GM23338 (cell line): ENCODE measurements at regions not wholly inside any gene's neighbourhood (a gene's known extent, or its start where the extent isn't known, plus 50 kb on each side); places are given as distances from the start of the nearest gene placed in this dataset.

Source experiments
- ATAC-seq: fragments of 200-7000 bp; cut with Tn5 transposase; 3 replicates; pipeline ENCODE4 v1.9.1; 2020
- DNase-seq: peaks from one replicate; pipeline ENCODE4 v3.0.0-alpha.2; 2015; ENCODE audit warnings: low spot score
- H2AFZ ChIP-seq: fragments of 200-600 bp; sonication (generic); 2 replicates; pipeline ENCODE4 v1.8.0; 2016; ENCODE audit warnings: antibody characterized with exemption, mild to moderate bottlenecking, moderate library complexity
- H3F3A ChIP-seq: fragments of 200-600 bp; sonication (generic); replicated peaks from 2 replicates; pipeline ENCODE4 v1.8.0; 2017; ENCODE audit warnings: antibody characterized with exemption, mixed run types, low read depth
- H3K27ac ChIP-seq: fragments of 200-600 bp; sonication (generic); 2 replicates; pipeline ENCODE4 v1.6.1; 2016; ENCODE audit warnings: low read depth
- H3K27me3 ChIP-seq: fragments of 200-600 bp; sonication (generic); 2 replicates; pipeline ENCODE4 v1.8.0; 2016; ENCODE audit warnings: mild to moderate bottlenecking, mixed run types, moderate library complexity; ENCODE audit not compliant: insufficient read depth
- H3K36me3 ChIP-seq: fragments of 200-600 bp; sonication (generic); 2 replicates; pipeline ENCODE4 v1.8.0; 2016; ENCODE audit warnings: mild to moderate bottlenecking; ENCODE audit not compliant: insufficient read depth
- H3K4me1 ChIP-seq: fragments of 200-600 bp; sonication (generic); 2 replicates; pipeline ENCODE4 v1.8.0; 2016; ENCODE audit warnings: mild to moderate bottlenecking, moderate library complexity; ENCODE audit not compliant: insufficient read depth
- H3K4me2 ChIP-seq: fragments of 200-600 bp; sonication (generic); 2 replicates; pipeline ENCODE4 v1.7.1; 2017; ENCODE audit warnings: mixed run types
- H3K4me3 ChIP-seq: fragments of 200-600 bp; sonication (generic); 2 replicates; pipeline ENCODE4 v1.6.1; 2016; ENCODE audit warnings: mixed run types
- H3K79me2 ChIP-seq: fragments of 200-600 bp; sonication (generic); replicated peaks from 2 replicates; pipeline ENCODE4 v1.8.0; 2017; ENCODE audit warnings: mild to moderate bottlenecking; ENCODE audit not compliant: insufficient read depth
- H3K9me2 ChIP-seq: fragments of 200-600 bp; sonication (generic); 2 replicates; pipeline ENCODE4 v1.8.0; 2017; ENCODE audit not compliant: insufficient read depth
- H4K20me1 ChIP-seq: fragments of 200-600 bp; sonication (generic); replicated peaks from 2 replicates; pipeline ENCODE4 v1.8.0; 2017; ENCODE audit warnings: mild to moderate bottlenecking; ENCODE audit not compliant: insufficient read depth
- H3K27ac Mint-ChIP-seq: 2 replicates; pipeline ENCODE4 v1.8.0; 2020; ENCODE audit warnings: inconsistent platforms, mild to moderate bottlenecking, moderate library complexity, mixed read lengths
- H3K27me3 Mint-ChIP-seq: 3 replicates; pipeline ENCODE4 v1.8.0; 2022; ENCODE audit warnings: low read depth, mild to moderate bottlenecking, moderate library complexity, mixed read lengths, inconsistent platforms; ENCODE audit not compliant: insufficient read depth, poor library complexity
- H3K36me3 Mint-ChIP-seq: 3 replicates; pipeline ENCODE4 v1.8.0; 2021; ENCODE audit warnings: low read depth, mild to moderate bottlenecking, inconsistent platforms, moderate library complexity, mixed read lengths
- H3K4me1 Mint-ChIP-seq: 3 replicates; pipeline ENCODE4 v1.8.0; 2020; ENCODE audit warnings: mild to moderate bottlenecking, inconsistent platforms, mixed read lengths
- H3K4me3 Mint-ChIP-seq: 3 replicates; pipeline ENCODE4 v1.8.0; 2021; ENCODE audit warnings: moderate library complexity, mild to moderate bottlenecking, inconsistent platforms, mixed read lengths
- H3K9me3 Mint-ChIP-seq: 3 replicates; pipeline ENCODE4 v1.8.0; 2020; ENCODE audit warnings: moderate library complexity, mild to moderate bottlenecking, inconsistent platforms, mixed read lengths
- CREB1 ChIP-seq: fragments of 250-450 bp; sonication (Bioruptor Pico); IDR thresholded peaks from 2 replicates; pipeline ENCODE4 v1.5.0; 2020; ENCODE audit warnings: low read depth, mild to moderate bottlenecking, moderate library complexity
- CTCF ChIP-seq, 2 experiments: fragments of 200-600 bp in 1 of 2; sonication (generic) in 1 of 2; conservative IDR thresholded peaks; 2 replicates each; pipeline versions ENCODE4 v1.5.1 to v1.6.1; 2016 to 2017; ENCODE audit warnings: antibody characterized with exemption in 2 of 2, low read depth in 2 of 2, mild to moderate bottlenecking in 2 of 2, moderate library complexity in 1 of 2
- ETS1 ChIP-seq: IDR thresholded peaks from 2 replicates; pipeline ENCODE4 v1.6.1; 2016; ENCODE audit warnings: antibody characterized with exemption
- EZH2 ChIP-seq: fragments of 200-600 bp; sonication (generic); IDR thresholded peaks from one replicate; pipeline ENCODE4 v1.8.0; 2017; ENCODE audit warnings: antibody characterized with exemption, mild to moderate bottlenecking, low read depth; ENCODE audit not compliant: unreplicated experiment
- EZH2phosphoT487 ChIP-seq: fragments of 200-600 bp; sonication (generic); IDR thresholded peaks from one replicate; pipeline ENCODE4 v1.8.1; 2018; ENCODE audit warnings: antibody characterized with exemption; ENCODE audit not compliant: unreplicated experiment
- JUNB ChIP-seq: IDR thresholded peaks from one replicate; pipeline ENCODE4 v1.6.1; 2016; ENCODE audit warnings: antibody characterized with exemption; ENCODE audit not compliant: unreplicated experiment
- NANOG ChIP-seq: IDR thresholded peaks from 2 replicates; pipeline ENCODE4 v1.6.1; 2016; ENCODE audit warnings: antibody characterized with exemption, borderline replicate concordance
- POLR2AphosphoS5 ChIP-seq: IDR thresholded peaks from 2 replicates; pipeline ENCODE4 v1.6.1; 2016; ENCODE audit warnings: antibody characterized with exemption, low read depth
- STAT1 ChIP-seq: IDR thresholded peaks from one replicate; pipeline ENCODE4 v1.6.1; 2016; ENCODE audit warnings: antibody characterized with exemption; ENCODE audit not compliant: unreplicated experiment
- ZNF114 ChIP-seq: fragments of 250-450 bp; sonication (Bioruptor Pico); IDR thresholded peaks from 2 replicates; pipeline ENCODE4 v1.5.0; 2020; ENCODE audit warnings: mild to moderate bottlenecking, moderate library complexity
- ZNF331 ChIP-seq: fragments of 250-450 bp; sonication (Bioruptor Pico); IDR thresholded peaks from 2 replicates; pipeline ENCODE4 v1.5.0; 2020; ENCODE audit warnings: low read depth, mild to moderate bottlenecking, moderate library complexity
- TF ChIP-seq, protein P1 (sequence below): fragments of 250-450 bp; sonication (Bioruptor Pico); IDR thresholded peaks from 2 replicates; pipeline ENCODE4 v1.5.0; 2020; ENCODE audit warnings: mild to moderate bottlenecking, moderate library complexity
- TF ChIP-seq, protein P2 (sequence below): IDR thresholded peaks from one replicate; pipeline ENCODE4 v1.6.1; 2018; ENCODE audit warnings: antibody characterized with exemption; ENCODE audit not compliant: unreplicated experiment

DNA sequence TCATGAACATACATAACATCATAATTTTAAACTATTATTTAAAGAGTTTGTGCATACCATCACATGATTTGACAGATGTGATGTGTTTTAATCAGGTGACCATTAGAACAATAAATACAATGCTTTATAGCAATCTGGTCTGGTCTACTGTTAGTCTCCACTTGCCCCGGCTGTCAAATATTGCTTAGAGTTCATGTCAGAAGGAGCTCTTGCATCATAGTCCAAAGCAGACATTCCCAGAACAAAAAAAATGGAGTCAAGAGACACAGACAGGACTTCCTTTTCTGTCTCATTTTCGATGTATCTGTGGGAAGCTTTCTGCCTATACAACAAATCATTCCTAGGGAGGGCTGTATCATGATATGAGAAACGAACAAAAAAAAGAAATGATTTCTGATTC is 979.2 kb upstream of the WWC1 start:
- no peaks in the 10 kb centered on the region for H3K27me3 ChIP-seq
- H3K79me2 ChIP-seq, result no peaks in the 10 kb centered on the region
- H3K4me3 ChIP-seq, result no peak overlapping the region
- H3K36me3 ChIP-seq, result no peaks in the 10 kb centered on the region
- Mint-ChIP-seq H3K27me3 (no peaks in the 10 kb centered on the region), H3K4me3 (no peak overlapping the region), H3K4me1 (peaks cover 8% of the 10 kb centered on the region), H3K27ac (no peak overlapping the region), H3K36me3 (no peaks in the 10 kb centered on the region), H3K9me3 (no peaks in the 10 kb centered on the region)
- H3K4me2 ChIP-seq, result no peak overlapping the region
- TF ChIP-seq NANOG, result no peak
- TF ChIP-seq CTCF (conservative IDR thresholded peaks at IDR 0.05; ENCODE audit: low read depth in 2 of 2), result no peak
- no peak for TF ChIP-seq STAT1
- TF ChIP-seq ZNF331 (CRISPR knock-in tag), result no peak
- no peak for TF ChIP-seq EZH2phosphoT487
- TF ChIP-seq EZH2, result no peak
- TF ChIP-seq, protein P1, sequence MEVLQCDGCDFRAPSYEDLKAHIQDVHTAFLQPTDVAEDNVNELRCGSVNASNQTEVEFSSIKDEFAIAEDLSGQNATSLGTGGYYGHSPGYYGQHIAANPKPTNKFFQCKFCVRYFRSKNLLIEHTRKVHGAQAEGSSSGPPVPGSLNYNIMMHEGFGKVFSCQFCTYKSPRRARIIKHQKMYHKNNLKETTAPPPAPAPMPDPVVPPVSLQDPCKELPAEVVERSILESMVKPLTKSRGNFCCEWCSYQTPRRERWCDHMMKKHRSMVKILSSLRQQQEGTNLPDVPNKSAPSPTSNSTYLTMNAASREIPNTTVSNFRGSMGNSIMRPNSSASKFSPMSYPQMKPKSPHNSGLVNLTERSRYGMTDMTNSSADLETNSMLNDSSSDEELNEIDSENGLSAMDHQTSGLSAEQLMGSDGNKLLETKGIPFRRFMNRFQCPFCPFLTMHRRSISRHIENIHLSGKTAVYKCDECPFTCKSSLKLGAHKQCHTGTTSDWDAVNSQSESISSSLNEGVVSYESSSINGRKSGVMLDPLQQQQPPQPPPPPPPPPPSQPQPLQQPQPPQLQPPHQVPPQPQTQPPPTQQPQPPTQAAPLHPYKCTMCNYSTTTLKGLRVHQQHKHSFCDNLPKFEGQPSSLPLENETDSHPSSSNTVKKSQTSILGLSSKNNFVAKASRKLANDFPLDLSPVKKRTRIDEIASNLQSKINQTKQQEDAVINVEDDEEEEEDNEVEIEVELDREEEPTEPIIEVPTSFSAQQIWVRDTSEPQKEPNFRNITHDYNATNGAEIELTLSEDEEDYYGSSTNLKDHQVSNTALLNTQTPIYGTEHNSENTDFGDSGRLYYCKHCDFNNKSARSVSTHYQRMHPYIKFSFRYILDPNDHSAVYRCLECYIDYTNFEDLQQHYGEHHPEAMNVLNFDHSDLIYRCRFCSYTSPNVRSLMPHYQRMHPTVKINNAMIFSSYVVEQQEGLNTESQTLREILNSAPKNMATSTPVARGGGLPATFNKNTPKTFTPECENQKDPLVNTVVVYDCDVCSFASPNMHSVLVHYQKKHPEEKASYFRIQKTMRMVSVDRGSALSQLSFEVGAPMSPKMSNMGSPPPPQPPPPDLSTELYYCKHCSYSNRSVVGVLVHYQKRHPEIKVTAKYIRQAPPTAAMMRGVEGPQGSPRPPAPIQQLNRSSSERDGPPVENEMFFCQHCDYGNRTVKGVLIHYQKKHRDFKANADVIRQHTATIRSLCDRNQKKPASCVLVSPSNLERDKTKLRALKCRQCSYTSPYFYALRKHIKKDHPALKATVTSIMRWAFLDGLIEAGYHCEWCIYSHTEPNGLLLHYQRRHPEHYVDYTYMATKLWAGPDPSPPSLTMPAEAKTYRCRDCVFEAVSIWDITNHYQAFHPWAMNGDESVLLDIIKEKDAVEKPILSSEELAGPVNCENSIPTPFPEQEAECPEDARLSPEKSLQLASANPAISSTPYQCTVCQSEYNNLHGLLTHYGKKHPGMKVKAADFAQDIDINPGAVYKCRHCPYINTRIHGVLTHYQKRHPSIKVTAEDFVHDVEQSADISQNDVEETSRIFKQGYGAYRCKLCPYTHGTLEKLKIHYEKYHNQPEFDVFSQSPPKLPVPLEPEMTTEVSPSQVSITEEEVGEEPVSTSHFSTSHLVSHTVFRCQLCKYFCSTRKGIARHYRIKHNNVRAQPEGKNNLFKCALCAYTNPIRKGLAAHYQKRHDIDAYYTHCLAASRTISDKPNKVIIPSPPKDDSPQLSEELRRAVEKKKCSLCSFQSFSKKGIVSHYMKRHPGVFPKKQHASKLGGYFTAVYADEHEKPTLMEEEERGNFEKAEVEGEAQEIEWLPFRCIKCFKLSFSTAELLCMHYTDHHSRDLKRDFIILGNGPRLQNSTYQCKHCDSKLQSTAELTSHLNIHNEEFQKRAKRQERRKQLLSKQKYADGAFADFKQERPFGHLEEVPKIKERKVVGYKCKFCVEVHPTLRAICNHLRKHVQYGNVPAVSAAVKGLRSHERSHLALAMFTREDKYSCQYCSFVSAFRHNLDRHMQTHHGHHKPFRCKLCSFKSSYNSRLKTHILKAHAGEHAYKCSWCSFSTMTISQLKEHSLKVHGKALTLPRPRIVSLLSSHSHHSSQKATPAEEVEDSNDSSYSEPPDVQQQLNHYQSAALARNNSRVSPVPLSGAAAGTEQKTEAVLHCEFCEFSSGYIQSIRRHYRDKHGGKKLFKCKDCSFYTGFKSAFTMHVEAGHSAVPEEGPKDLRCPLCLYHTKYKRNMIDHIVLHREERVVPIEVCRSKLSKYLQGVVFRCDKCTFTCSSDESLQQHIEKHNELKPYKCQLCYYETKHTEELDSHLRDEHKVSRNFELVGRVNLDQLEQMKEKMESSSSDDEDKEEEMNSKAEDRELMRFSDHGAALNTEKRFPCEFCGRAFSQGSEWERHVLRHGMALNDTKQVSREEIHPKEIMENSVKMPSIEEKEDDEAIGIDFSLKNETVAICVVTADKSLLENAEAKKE (CRISPR knock-in tag), result no peak
- no peak for TF ChIP-seq JUNB
- no peak for TF ChIP-seq ZNF114 (CRISPR knock-in tag)
- TF ChIP-seq, protein P2, sequence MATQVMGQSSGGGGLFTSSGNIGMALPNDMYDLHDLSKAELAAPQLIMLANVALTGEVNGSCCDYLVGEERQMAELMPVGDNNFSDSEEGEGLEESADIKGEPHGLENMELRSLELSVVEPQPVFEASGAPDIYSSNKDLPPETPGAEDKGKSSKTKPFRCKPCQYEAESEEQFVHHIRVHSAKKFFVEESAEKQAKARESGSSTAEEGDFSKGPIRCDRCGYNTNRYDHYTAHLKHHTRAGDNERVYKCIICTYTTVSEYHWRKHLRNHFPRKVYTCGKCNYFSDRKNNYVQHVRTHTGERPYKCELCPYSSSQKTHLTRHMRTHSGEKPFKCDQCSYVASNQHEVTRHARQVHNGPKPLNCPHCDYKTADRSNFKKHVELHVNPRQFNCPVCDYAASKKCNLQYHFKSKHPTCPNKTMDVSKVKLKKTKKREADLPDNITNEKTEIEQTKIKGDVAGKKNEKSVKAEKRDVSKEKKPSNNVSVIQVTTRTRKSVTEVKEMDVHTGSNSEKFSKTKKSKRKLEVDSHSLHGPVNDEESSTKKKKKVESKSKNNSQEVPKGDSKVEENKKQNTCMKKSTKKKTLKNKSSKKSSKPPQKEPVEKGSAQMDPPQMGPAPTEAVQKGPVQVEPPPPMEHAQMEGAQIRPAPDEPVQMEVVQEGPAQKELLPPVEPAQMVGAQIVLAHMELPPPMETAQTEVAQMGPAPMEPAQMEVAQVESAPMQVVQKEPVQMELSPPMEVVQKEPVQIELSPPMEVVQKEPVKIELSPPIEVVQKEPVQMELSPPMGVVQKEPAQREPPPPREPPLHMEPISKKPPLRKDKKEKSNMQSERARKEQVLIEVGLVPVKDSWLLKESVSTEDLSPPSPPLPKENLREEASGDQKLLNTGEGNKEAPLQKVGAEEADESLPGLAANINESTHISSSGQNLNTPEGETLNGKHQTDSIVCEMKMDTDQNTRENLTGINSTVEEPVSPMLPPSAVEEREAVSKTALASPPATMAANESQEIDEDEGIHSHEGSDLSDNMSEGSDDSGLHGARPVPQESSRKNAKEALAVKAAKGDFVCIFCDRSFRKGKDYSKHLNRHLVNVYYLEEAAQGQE, result no peak
- TF ChIP-seq ETS1, result no peak
- TF ChIP-seq CREB1 (CRISPR knock-in tag), result no peak
- TF ChIP-seq POLR2AphosphoS5, result no peak
- H2AFZ ChIP-seq, result no peak overlapping the region
- DNase-seq, result no peak
- 0 out of 2 replicates have a peak, but pooled peaks cover 5% of the 10 kb centered on the region for H3K9me2 ChIP-seq
- H3K27ac ChIP-seq, result no peak overlapping the region
- no peak for ATAC-seq
- H3F3A ChIP-seq, result no peaks in the 10 kb centered on the region
- peaks cover under 1% of the 10 kb centered on the region; the same call in 1 of the 2 replicates for H3K4me1 ChIP-seq
- no peaks in the 10 kb centered on the region for H4K20me1 ChIP-seq
